Panc1 (cell line): ENCODE measurements at regions not wholly inside any gene's neighbourhood (a gene's known extent, or its start where the extent isn't known, plus 50 kb on each side); places are given as distances from the start of the nearest gene placed in this dataset.

ENCODE experiments used
- ATAC-seq: fragments of 200-7000 bp; cut with Tn5 transposase; 2 replicates; pipeline ENCODE4 v1.9.1; 2020; ENCODE audit warnings: mild to moderate bottlenecking, moderate library complexity
- BruUV-seq: library from RNA; stranded (reverse); fragments of 400-500 nt; replicated peaks from 2 replicates; lab custom pipeline; 2021; lab: Mats Ljungman, UMichigan
- CTCF ChIA-PET: fragments of 300-600 bp; sonication (Branson Sonifier 250); formaldehyde crosslinking; loops from one replicate; lab custom pipeline; 2022; ENCODE audit warnings: antibody characterized with exemption; lab: Charles Lee
- POLR2A ChIA-PET: fragments of 300-600 bp; sonication (Branson Sonifier 250); formaldehyde crosslinking; loops from one replicate; lab custom pipeline; 2022; ENCODE audit warnings: antibody characterized with exemption; lab: Charles Lee
- DNase-seq: peaks from one replicate; pipeline ENCODE4 v3.0.0-alpha.2; 2010; ENCODE audit warnings: low read depth, low spot score
- H3K27ac ChIP-seq: 2 replicates; pipeline ENCODE4 v1.5.1; 2011; ENCODE audit warnings: mild to moderate bottlenecking, low read length, inconsistent platforms
- H3K27me3 ChIP-seq: fragments of 200-500 bp; sonication (Bioruptor generic); 2 replicates; pipeline ENCODE4 v1.6.0; 2014; ENCODE audit warnings: low read length, inconsistent platforms; ENCODE audit not compliant: control insufficient read depth, insufficient read depth
- H3K36me3 ChIP-seq: fragments of 200-500 bp; sonication (Bioruptor generic); 2 replicates; pipeline ENCODE4 v1.5.1; 2014; ENCODE audit warnings: inconsistent platforms, mild to moderate bottlenecking, low read length, moderate library complexity; ENCODE audit not compliant: control insufficient read depth, insufficient read depth
- H3K4me1 ChIP-seq: 2 replicates; pipeline ENCODE4 v1.5.1; 2011; ENCODE audit warnings: inconsistent platforms, mild to moderate bottlenecking, low read length, moderate library complexity; ENCODE audit not compliant: control insufficient read depth, insufficient read depth
- H3K4me3 ChIP-seq, 2 experiments: 2 replicates each; pipeline ENCODE4 v1.5.1; 2011 to 2012; ENCODE audit warnings: low read depth in 2 of 2, low read length in 2 of 2, mild to moderate bottlenecking in 2 of 2, inconsistent platforms in 1 of 2, moderate library complexity in 1 of 2
- H3K9me3 ChIP-seq: fragments of 200-500 bp; sonication (Bioruptor generic); 2 replicates; pipeline ENCODE4 v1.5.1; 2014; ENCODE audit warnings: low read depth, mild to moderate bottlenecking, inconsistent platforms, low read length, moderate library complexity; ENCODE audit not compliant: control insufficient read depth, insufficient read depth
- CTCF ChIP-seq: fragments of 450-650 bp; IDR thresholded peaks from 2 replicates; pipeline ENCODE4 v1.5.1; 2017; ENCODE audit warnings: mild to moderate bottlenecking
- POLR2AphosphoS5 ChIP-seq: IDR thresholded peaks from 2 replicates; pipeline ENCODE4 v1.6.1; 2012; ENCODE audit warnings: mild to moderate bottlenecking, low read depth, low read length, moderate library complexity
- REST ChIP-seq, 2 experiments: IDR thresholded peaks; 2 replicates each; pipeline ENCODE4 v1.6.1; 2011 to 2012; ENCODE audit warnings: low read depth in 2 of 2, control low read depth in 1 of 2, low read length in 1 of 2, mild to moderate bottlenecking in 1 of 2, moderate library complexity in 1 of 2; ENCODE audit not compliant: insufficient read depth in 1 of 2
- SIN3A ChIP-seq: IDR thresholded peaks from 2 replicates; pipeline ENCODE4 v1.6.1; 2012; ENCODE audit warnings: low read depth, mild to moderate bottlenecking, low read length, moderate library complexity, borderline replicate concordance; ENCODE audit not compliant: insufficient read depth
- TCF7L2 ChIP-seq: IDR thresholded peaks from 2 replicates; pipeline ENCODE4 v1.6.1; 2011; ENCODE audit warnings: mild to moderate bottlenecking, low read depth, low read length, inconsistent platforms
- in situ Hi-C: cut with HindIII; loops from 2 replicates; pipeline ENCODE4 v1.10.0; 2016; ENCODE audit warnings: low sequenced_read_pairs, low pct_unique_long_range_greater_than_20kb
- intact Hi-C: fragments of 100-400 bp; cut with micrococcal nuclease; formaldehyde crosslinking; loops from one replicate; pipeline ENCODE4 v1.10.0; 2022; ENCODE audit not compliant: unreplicated experiment

GRCh38 chr1:178579562-178579961 is 66.7 kb downstream of the TEX35 start:
- Histone ChIP-seq H3K9me3 (no peaks in the 10 kb centered on the region), H3K36me3 (no peaks in the 10 kb centered on the region), H3K4me1 (no peaks in the 10 kb centered on the region), H3K4me3 (no peak overlapping the region), H3K27ac (no peak overlapping the region), H3K27me3 (no peaks in the 10 kb centered on the region; the same call in 1 of the 2 replicates)
- POLR2A ChIA-PET, result no interaction called here
- TF ChIP-seq CTCF (no peak), TCF7L2 (no peak), POLR2AphosphoS5 (no peak), REST (IDR thresholded peaks at IDR 0.05; ENCODE audit: insufficient read depth in 1 of 2, low read depth in 2 of 2, low read length in 1 of 2) (no peak), SIN3A (no peak)
- no TSS peak for BruUV-seq
- intact Hi-C loops (no loop called here), in situ Hi-C loops (no loop called here)
- DNase-seq (no peak), ATAC-seq (no peak)
- CTCF ChIA-PET, result no interaction called here

- H3K27me3 ChIP-seq, result no peaks in the 10 kb centered on the region; the same call in 1 of the 2 replicates
- in situ Hi-C loops, result no loop called here
- ATAC-seq (no peak), DNase-seq (no peak)
- no TSS peak for BruUV-seq
- TF ChIP-seq POLR2AphosphoS5, result no peak
- TF ChIP-seq TCF7L2, result no peak
- TF ChIP-seq CTCF, result no peak
- TF ChIP-seq SIN3A, result no peak
- no peak for TF ChIP-seq REST (IDR thresholded peaks at IDR 0.05; ENCODE audit: insufficient read depth in 1 of 2, low read depth in 2 of 2, low read length in 1 of 2)
- ChIA-PET POLR2A (no interaction called here), CTCF (no interaction called here)
- H3K9me3 ChIP-seq, result no peaks in the 10 kb centered on the region
- H3K4me3 ChIP-seq, result no peak overlapping the region
- H3K27ac ChIP-seq, result no peak overlapping the region
- H3K36me3 ChIP-seq, result no peaks in the 10 kb centered on the region
- H3K4me1 ChIP-seq, result no peaks in the 10 kb centered on the region
- intact Hi-C loops, result no loop called here
These were observed 67.2 kb downstream of the TEX35 start for GRCh38 chr1:178580096-178580495.
